ENCODE measurements at regions not wholly inside any gene's neighbourhood (a gene's known extent, or its start where the extent isn't known, plus 50 kb on each side); places are given as distances from the start of the nearest gene placed in this dataset.
"Not testable (repeated sequence)": the region's sequence is repeated elsewhere in the genome, so short reads cannot be mapped to it uniquely, and the experiment has no call there.

DNA sequence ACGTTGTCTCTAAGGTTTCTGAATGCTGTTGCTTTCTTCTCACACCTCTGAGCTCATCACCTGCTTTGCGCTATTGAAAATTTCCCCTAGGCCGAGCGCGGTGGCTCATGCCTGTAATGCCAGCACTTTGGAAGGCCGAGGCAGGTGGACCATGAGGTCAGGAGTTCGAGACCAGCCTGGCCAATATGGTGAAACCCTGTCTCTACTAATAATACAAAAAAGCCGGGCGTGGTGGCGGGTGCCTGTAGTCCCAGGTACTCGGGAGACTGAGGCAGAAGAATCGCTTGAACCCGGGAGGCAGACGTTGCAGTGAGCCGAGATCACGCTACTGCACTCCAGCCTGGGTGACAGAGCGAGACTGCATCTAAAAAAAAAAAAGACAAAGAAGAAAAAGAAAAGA is 422.0 kb upstream of the DPH6 start:
- TF ChIP-seq CTCF (IDR thresholded peaks at IDR 0.05; ENCODE audit: insufficient read depth, low read depth, low read length); EZH2 (IDR thresholded peaks at IDR 0.05; ENCODE audit: insufficient read depth, low read length): not testable (repeated sequence)

Data from astrocyte (in vitro differentiated cells and primary cell).